ENCODE measurements at regions not wholly inside any gene's neighbourhood (a gene's known extent, or its start where the extent isn't known, plus 50 kb on each side); places are given as distances from the start of the nearest gene placed in this dataset.

DNA sequence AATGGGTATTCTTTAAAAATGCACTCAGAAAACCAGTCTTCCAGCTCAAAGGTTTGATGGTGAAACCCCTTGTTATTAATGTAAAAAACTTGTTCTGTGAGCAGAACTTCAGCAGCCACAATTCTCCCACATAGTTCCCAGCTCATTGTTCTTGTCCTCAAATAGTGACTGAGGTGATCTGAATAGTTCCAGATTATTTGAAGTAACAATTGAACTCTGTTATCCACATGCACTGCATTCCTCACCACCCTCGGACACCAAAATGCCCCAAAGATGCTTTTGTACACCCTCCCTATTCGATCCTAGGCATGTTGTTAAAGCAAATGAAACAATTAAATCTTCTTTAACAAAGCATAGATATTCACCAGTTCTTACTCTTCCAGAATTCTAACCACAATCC, 2186.8 kb upstream of the CELF4 start:
- DNase-seq = no peak

GRCh38 chr18:39751921-39752320, 2186.3 kb upstream of the CELF4 start:
- no peak for DNase-seq

GRCh38 chr18:39751161-39751560, 2185.6 kb upstream of the CELF4 start:
- DNase-seq = no peak

DNA sequence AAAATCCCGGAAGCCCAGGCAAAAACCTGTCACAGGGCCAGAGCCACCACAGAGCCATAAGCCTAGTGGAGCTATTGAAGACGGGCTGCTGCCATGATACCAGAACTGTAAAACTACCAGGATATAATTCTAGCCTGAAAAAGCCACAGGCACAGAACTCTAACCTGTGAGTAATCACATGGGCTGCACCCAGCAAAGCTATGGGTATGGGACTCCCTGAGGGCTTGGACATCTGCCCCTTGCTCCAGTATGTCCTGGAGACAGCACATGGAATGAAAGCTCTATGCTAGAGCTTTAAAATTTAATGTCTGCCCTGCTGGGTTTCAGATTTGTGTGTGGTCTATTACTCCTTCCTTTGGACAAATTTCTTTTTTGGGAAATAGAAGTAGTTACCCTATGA, 2183.6 kb upstream of the CELF4 start:
- DNase-seq = no peak

DNA sequence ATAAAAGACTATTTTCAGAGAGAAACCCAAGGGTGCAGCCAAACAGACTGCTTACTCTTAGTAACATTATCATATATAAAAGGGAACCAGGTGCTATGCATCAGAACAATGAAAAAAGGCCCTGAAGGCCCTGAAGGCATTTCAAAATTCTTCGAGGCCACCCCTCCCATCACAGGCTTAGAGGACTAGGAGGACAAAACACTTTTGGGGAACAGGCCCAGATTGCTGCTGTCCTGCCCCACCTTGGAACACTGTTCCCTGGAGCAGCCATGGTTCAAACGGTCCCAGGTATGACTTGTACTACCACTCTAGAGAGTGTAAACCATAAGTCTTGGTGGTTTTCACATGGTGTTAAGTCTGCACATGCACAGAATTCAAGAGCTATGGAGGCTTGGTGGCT, 2183.1 kb upstream of the CELF4 start:
- DNase-seq = no peak

DNA sequence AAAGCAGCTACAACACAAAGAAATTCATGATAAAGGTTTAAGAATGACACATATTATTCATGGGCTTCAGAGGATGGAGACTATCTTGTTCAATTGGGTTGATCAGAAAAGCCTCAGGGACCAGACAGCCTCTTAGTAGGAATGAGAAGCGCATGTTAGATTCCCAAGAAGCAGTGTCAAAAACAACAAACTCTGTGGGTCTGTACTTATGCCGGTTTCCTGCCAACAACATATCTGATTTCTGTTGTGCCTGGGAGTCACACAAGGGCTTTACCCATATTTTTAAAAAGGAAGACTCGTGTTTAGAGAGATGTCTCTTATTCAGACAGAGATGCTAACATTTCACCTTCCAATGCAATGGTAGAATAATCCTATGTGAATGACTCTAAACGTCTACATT, 2180.6 kb upstream of the CELF4 start:
- DNase-seq = no peak

GRCh38 chr18:39743463-39743862, 2177.9 kb upstream of the CELF4 start:
- DNase-seq = no peak

- peak; percentile 99 for DNase-seq
Observed at GRCh38 chr18:39741755-39742466, 2176.3 kb upstream of the CELF4 start.

DNA sequence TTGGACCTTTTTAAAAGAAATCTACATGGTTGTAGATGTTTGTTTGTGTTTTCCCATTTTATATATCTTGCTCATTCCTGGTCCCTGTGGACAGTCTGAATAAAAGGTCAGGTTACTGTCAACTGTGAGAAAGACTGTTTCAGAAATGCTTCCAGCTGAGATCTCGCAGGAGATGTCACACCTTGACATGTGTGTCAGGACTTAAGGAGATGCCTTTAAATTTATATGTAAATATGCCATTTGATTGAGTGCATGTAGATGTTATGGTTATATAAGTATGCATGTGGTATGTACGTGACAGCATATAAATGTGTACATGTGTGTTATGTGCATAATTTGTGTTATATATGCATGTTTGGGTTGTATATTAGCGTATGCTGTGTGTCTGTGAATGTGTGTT, 2172.3 kb upstream of the CELF4 start:
- no peak for DNase-seq

DNA sequence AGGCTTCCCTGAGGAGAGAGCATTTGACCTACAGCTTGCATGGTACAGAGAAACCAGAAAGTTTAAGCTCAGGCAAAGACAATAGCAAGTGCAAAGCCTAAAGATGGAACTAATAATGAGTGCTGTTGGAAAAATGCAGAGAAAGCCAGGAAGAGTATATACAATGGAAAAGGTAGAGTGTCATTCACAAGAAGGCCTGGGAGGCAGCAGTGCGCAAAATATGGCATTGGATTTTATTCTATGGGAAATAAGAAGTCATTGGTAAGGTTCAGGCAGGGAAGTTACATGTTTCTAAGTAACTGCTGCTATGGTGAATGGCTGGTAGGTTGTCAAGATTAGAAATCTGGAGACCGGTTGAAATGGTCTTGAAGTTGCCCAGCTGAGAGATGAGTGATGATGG, 2167.3 kb upstream of the CELF4 start:
- peak; percentile 13 for DNase-seq

DNA sequence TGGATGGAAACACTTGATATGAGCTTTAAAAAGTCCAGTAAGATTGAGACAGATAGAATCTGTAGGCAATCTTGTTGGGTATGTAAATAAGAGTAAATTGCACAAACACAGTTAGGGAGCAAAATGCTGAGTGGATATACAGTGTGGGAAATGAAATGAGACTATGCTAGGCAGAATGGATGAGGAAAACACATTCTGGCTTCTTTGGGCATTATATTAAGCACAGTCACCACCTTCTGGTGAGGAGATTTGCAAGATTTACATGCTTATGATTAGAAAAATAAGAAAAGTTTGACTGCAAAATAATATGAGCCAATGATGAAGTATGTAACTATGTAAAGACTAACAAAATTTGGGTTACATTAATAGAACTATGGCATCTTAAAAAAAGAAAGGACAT, 2165.0 kb upstream of the CELF4 start:
- DNase-seq = no peak

DNA sequence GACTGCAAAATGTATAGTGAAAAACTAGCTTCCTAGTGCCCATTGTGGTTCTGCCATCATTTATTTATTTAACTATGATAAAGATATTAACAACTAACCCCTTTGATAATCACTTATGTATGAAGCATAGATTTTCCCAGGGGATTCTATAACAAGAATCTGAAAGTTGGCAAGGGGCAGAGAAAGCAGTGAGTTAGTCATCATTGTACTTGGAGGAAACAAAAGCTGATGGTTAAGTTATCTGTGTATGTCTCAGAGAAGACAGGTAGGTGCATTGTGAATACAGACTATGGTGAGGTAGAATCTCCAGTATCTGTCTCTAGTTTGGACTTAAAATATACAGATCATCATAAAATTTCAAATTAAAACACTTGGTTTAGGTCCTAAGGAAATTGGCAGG, 2159.1 kb upstream of the CELF4 start:
- DNase-seq = no peak

DNA sequence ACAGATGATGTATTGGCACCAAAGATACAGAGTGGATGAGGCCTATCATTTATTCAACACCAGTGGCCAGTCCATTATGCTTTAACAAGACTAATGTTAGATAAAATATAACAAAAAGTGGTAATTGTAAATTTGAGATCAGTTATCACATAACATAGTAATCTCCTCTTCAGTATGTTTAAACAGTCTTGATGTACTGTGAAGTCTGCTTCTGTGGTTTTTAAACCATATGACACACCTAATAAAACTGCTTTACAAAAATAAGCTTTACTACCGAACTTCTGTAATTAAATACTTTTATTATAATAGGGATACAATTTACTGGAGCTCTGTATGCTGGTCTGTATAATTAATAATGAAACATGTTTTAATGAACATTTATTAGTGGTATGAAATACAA, 2156.1 kb upstream of the CELF4 start:
- DNase-seq = no peak

DNA sequence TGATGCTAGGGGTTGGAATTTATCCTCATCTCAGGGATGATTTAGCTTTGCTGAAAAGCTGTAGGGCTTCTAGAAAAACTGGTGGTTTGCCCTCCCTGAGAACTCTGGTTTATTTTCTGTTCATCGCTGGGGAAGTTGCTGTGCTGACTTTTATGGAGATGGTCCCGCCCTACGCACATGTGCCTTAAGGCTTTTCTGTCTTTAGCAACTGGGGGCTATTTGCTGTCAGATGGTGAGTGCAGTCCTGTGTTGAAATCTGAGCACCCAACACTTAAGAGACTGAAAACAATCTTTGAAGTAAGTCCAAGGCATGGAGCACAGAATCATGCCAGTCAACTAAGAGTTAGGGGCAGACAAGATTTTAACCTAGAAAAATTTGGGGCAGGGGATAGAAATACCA, 2148.4 kb upstream of the CELF4 start:
- DNase-seq = no peak

DNA sequence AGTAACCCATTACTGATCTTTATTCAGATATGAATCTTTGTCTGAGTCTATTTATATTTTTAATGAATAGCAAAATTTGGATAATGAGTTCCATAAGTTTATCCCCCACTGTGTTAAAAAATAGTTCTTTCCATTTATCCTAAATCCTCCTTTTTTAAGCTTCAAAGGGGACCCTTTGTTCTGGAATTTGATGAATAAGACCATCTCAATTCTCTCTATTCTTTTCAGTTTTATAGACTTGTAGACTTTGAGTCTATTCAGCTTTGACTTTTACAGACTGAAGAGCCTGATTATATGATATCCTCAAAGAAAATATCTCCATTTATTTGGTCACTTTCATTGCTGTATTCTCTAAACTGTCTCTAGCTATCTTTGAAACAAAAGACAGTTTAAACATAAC, 2146.1 kb upstream of the CELF4 start:
- no peak for DNase-seq

DNA sequence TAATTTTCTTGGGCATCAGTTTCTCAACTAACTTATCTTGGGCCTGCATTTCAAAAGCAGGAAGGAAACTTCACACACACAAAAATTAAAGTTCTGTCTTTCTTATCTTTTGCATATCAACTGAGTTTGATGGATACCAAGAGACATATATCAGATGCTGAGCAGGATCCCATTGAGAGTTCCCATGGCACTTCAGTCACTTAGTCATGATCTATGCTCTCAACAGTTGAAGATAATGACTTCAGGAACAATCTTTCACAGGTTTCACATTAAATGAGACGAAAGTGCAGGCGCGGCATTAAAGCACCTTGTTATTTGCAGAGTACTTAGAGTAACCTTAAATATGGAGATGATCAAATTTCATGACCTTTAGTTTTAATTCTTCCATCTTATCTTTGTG, 2139.8 kb upstream of the CELF4 start:
- DNase-seq = no peak

DNA sequence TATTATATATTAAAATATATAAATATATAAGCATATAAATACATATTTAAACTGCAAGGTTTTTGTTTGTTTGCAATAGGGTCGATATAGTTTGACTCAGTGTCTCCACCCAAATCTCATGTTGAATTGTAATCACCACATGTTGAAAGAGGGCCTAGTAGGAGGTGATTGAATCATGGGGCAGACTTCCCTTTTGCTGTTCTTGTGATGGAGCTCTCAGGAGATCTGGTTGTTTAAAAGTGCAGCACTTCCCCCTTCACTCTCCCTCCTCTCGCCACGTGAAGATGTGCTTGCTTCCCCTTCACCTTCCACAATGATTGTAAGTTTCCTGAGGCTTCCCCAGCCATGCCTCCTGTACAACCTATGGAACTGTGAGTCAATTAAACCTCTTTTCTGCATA, 2137.3 kb upstream of the CELF4 start:
- DNase-seq = no peak

DNA sequence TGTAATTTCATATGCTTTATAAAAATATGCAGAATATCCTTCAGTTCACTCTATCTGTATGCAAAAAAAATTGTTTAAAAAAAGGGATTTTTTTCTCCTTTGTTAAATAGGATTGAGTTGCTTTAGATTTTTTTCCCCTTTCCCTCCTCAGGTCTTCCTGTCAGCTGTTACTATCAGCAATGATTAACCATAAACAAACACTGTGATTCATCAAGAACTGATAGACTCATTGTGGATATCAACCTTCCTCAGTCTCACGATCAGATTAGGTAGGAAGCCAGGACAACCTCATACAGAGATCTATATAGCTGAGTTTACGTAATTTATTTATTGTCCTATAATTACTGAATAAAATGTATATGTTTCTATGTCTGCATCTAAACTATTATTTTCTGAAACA, 2136.2 kb upstream of the CELF4 start:
- DNase-seq = no peak

- no peak for DNase-seq
Observed at GRCh38 chr18:39701055-39701783, 2135.6 kb upstream of the CELF4 start.

GRCh38 chr18:39699340-39699964, 2133.9 kb upstream of the CELF4 start:
- DNase-seq = no peak

DNA sequence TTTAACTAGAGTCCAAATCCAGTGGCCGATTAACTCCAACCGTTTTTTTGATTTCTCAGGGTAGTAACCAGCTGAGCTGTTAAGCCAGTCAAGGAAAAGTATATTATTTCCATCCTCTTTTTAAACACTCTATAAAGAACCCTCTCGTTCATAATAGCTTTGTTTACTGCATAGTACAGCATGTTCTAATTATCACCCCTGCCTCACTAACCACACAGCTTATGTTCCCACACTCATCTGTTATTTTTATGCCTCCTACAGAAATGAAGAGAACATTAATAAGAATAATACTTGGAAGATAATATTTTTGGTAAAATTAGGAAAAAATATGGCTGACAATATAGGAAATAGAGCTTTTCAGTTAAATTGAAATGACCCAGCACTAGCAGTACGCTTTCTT, 2132.8 kb upstream of the CELF4 start:
- no peak for DNase-seq

GRCh38 chr18:39693359-39693758, 2127.8 kb upstream of the CELF4 start:
- DNase-seq = no peak

GRCh38 chr18:39692367-39693015, 2126.9 kb upstream of the CELF4 start:
- no peak for DNase-seq

Data from NCI-H1105 treated with DMSO at 0.1 percent for 48 hours (cell line).